IMR-90 (cell line): ENCODE measurements at regions not wholly inside any gene's neighbourhood (a gene's known extent, or its start where the extent isn't known, plus 50 kb on each side); places are given as distances from the start of the nearest gene placed in this dataset.

Experiments used
- CTCF ChIP-seq: conservative IDR thresholded peaks from 2 replicates; pipeline ENCODE4 v1.5.1; 2012; ENCODE audit warnings: mild to moderate bottlenecking, low read depth, low read length, improper control_type of control experiment
- POLR2A ChIP-seq: IDR thresholded peaks from 2 replicates; pipeline ENCODE4 v1.6.1; 2012; ENCODE audit warnings: mild to moderate bottlenecking, low read depth, low read length

- TF ChIP-seq CTCF (no peak), POLR2A (no peak)
Observed at GRCh38 chr16:80092681-80093080, 448.1 kb upstream of the DYNLRB2 start.
